ENCODE measurements at regions not wholly inside any gene's neighbourhood (a gene's known extent, or its start where the extent isn't known, plus 50 kb on each side); places are given as distances from the start of the nearest gene placed in this dataset.
A peak's percentile ranks its signal among the peaks of the same experiment; 100 is the strongest.

- TF ChIP-seq BRCA1 (IDR thresholded peaks at IDR 0.05) (no peak), BRCA1 (CRISPR knock-in tag; IDR thresholded peaks at IDR 0.05) (no peak), POLR2B (IDR thresholded peaks at IDR 0.05; ENCODE audit: low read depth, partially characterized antibody) (no peak), ZNF212 (CRISPR knock-in tag; IDR thresholded peaks at IDR 0.05) (no peak), NCOA2 (IDR thresholded peaks at IDR 0.05; ENCODE audit: partially characterized antibody in 2 of 2) (no peak), ARID2 (IDR thresholded peaks at IDR 0.05) (no peak), SREBF1 (IDR thresholded peaks at IDR 0.05; ENCODE audit: borderline replicate concordance, low read depth, low read length) (no peak), E2F8 (IDR thresholded peaks at IDR 0.05; ENCODE audit: low read depth, partially characterized antibody) (no peak), SOX6 (IDR thresholded peaks at IDR 0.05) (no peak; the same call in 1 of the 2 replicates), SRF (CRISPR knock-in tag; IDR thresholded peaks at IDR 0.05) (no peak), ZNF785 (CRISPR knock-in tag; IDR thresholded peaks at IDR 0.05) (no peak), COPS2 (conservative IDR thresholded peaks at IDR 0.05) (no peak), MAFG (tag; conservative IDR thresholded peaks at IDR 0.05) (no peak), CBFA2T3 (IDR thresholded peaks at IDR 0.05) (peak; percentile 94), SMARCC2 (IDR thresholded peaks at IDR 0.05; ENCODE audit: low read depth) (peak; percentile 52; the same call in 1 of the 2 replicates), EP300 (IDR thresholded peaks at IDR 0.05; ENCODE audit: low read length) (peak; percentile 82), PATZ1 (CRISPR knock-in tag; IDR thresholded peaks at IDR 0.05; ENCODE audit: borderline replicate concordance) (no peak), ARID1B (IDR thresholded peaks at IDR 0.05) (peak; percentile 92), KLF13 (tag; IDR thresholded peaks at IDR 0.05; ENCODE audit: borderline replicate concordance, low read depth) (no peak), NCOA6 (IDR thresholded peaks at IDR 0.05) (no peak), POLR3G (IDR thresholded peaks at IDR 0.05; ENCODE audit: extremely low read depth, insufficient read length, insufficient replicate concordance) (no peak), TOE1 (IDR thresholded peaks at IDR 0.05; ENCODE audit: borderline replicate concordance) (no peak), TOE1 (CRISPR knock-in tag; IDR thresholded peaks at IDR 0.05; ENCODE audit: borderline replicate concordance, low read depth) (no peak), ELF4 (CRISPR knock-in tag; IDR thresholded peaks at IDR 0.05) (no peak), MITF (IDR thresholded peaks at IDR 0.05) (no peak), TAL1 (IDR thresholded peaks at IDR 0.05) (peak; percentile 89), NRF1 (conservative IDR thresholded peaks at IDR 0.05 in 1 of 2, IDR thresholded peaks at IDR 0.05 in 1 of 2) (no peak), CBFA2T2 (conservative IDR thresholded peaks at IDR 0.05) (peak; percentile 90)
Observed at GRCh38 chr12:71270057-71270456, 112.3 kb upstream of the TSPAN8 start (continued).
